CD4-positive, alpha-beta T cell (primary cell): ENCODE measurements at regions not wholly inside any gene's neighbourhood (a gene's known extent, or its start where the extent isn't known, plus 50 kb on each side); places are given as distances from the start of the nearest gene placed in this dataset.

Experiments used
- ATAC-seq: fragments of 200-7000 bp; cut with Tn5 transposase; one replicate; pipeline ENCODE4 v1.10.0; 2022; ENCODE audit warnings: mild to moderate bottlenecking; ENCODE audit not compliant: poor library complexity
- CTCF ChIA-PET: fragments of 350-600 bp; sonication (Branson Sonifier 250); formaldehyde crosslinking; loops from one replicate; lab custom pipeline; 2021; ENCODE audit warnings: antibody characterized with exemption, inconsistent platforms; lab: Charles Lee
- POLR2A ChIA-PET: fragments of 350-600 bp; sonication (Branson Sonifier 250); formaldehyde crosslinking; loops from one replicate; lab custom pipeline; 2021; ENCODE audit warnings: antibody characterized with exemption, inconsistent platforms; lab: Charles Lee
- DNase-seq, 14 experiments: peaks; one replicate each; pipeline ENCODE4 v3.0.0-alpha.2; 2013 to 2020; ENCODE audit warnings: mixed read lengths in 2 of 14
- H3K27ac ChIP-seq, 2 donors: one replicate each; pipeline versions ENCODE4 v1.5.1 to v1.7.0; 2013; ENCODE audit warnings: low read length in 2 of 2, low read depth in 1 of 2, mild to moderate bottlenecking in 1 of 2
- H3K27me3 ChIP-seq, 2 experiments: 1 replicate in 1 of 2; 2 replicates in 1 of 2; pipeline versions ENCODE4 v1.6.1 to v1.7.0; 2013; ENCODE audit warnings: low read length in 2 of 2, control low read depth in 1 of 2, mild to moderate bottlenecking in 1 of 2, moderate library complexity in 1 of 2; ENCODE audit not compliant: insufficient read depth in 2 of 2, control insufficient read depth in 1 of 2
- H3K36me3 ChIP-seq: one replicate; pipeline ENCODE4 v1.6.1; 2013; ENCODE audit warnings: low read length, control low read depth; ENCODE audit not compliant: insufficient read depth
- H3K4me1 ChIP-seq: one replicate; pipeline ENCODE4 v1.6.1; 2013; ENCODE audit warnings: low read length, control low read depth; ENCODE audit not compliant: insufficient read depth
- H3K4me3 ChIP-seq: one replicate; pipeline ENCODE4 v1.5.1; 2013; ENCODE audit warnings: mild to moderate bottlenecking, low read length, moderate library complexity
- H3K9me3 ChIP-seq, 2 experiments: 1 replicate in 1 of 2; 2 replicates in 1 of 2; pipeline versions ENCODE4 v1.6.1 to v1.7.0; 2013; ENCODE audit warnings: low read length in 2 of 2, mild to moderate bottlenecking in 2 of 2, control low read depth in 1 of 2, moderate library complexity in 1 of 2; ENCODE audit not compliant: control insufficient read depth in 1 of 2, insufficient read depth in 1 of 2
- H3K27ac Mint-ChIP-seq: one replicate; pipeline ENCODE4 v1.8.0; 2020; ENCODE audit warnings: mixed read lengths
- H3K27me3 Mint-ChIP-seq: one replicate; pipeline ENCODE4 v1.8.0; 2021; ENCODE audit warnings: mixed read lengths
- H3K36me3 Mint-ChIP-seq: one replicate; pipeline ENCODE4 v1.8.0; 2021; ENCODE audit warnings: low read depth, mixed read lengths
- H3K4me1 Mint-ChIP-seq: one replicate; pipeline ENCODE4 v1.8.0; 2021; ENCODE audit warnings: low read depth, mixed read lengths
- H3K4me3 Mint-ChIP-seq: one replicate; pipeline ENCODE4 v1.8.0; 2020; ENCODE audit warnings: mild to moderate bottlenecking, mixed read lengths
- H3K9me3 Mint-ChIP-seq: one replicate; pipeline ENCODE4 v1.8.0; 2020; ENCODE audit warnings: mixed read lengths
- CTCF ChIP-seq: fragments of 200-600 bp; IDR thresholded peaks from one replicate; pipeline ENCODE4 v1.8.0; 2022; ENCODE audit warnings: antibody characterized with exemption, mild to moderate bottlenecking
- intact Hi-C, 2 experiments: fragments of 100-400 bp; cut with DNase I in 1 of 2; cut with micrococcal nuclease in 1 of 2; formaldehyde crosslinking; loops; one replicate each; pipeline versions ENCODE4 v1.15.1 to v1.9.0; 2023 to 2025; cut with DNase I, micrococcal nuclease

- H3K27ac ChIP-seq, result no peak overlapping the region
- ChIA-PET CTCF (no interaction called here), POLR2A (interaction anchor here (0.7 to 1.4 kb wide), 2 partner anchors 194 to 324 kb away, joined by 3 to 4 read pairs; partner anchors contain the start of gene SERTAD2)
- peaks cover 0 to 3% of the 10 kb centered on the region in 2 experiments for H3K9me3 ChIP-seq
- H3K27me3 ChIP-seq, result no peaks in the 10 kb centered on the region
- Mint-ChIP-seq H3K4me3 (no peak overlapping the region), H3K27me3 (peaks cover 4% of the 10 kb centered on the region), H3K36me3 (no peaks in the 10 kb centered on the region), H3K9me3 (no peaks in the 10 kb centered on the region), H3K4me1 (no peaks in the 10 kb centered on the region), H3K27ac (no peak overlapping the region)
- DNase-seq, result no peak
- intact Hi-C loops, result no loop called here
- no peaks in the 10 kb centered on the region for H3K36me3 ChIP-seq
- TF ChIP-seq CTCF, result no peak
- no peaks in the 10 kb centered on the region for H3K4me1 ChIP-seq
- no peak for ATAC-seq
- H3K4me3 ChIP-seq, result no peak overlapping the region
Measured at GRCh38 chr2:64847930-64848329, 141.3 kb upstream of the SLC1A4 start.

GRCh38 chr2:64848363-64848762 is 140.8 kb upstream of the SLC1A4 start:
- Histone ChIP-seq H3K4me1 (no peaks in the 10 kb centered on the region), H3K27ac (no peak overlapping the region), H3K9me3 (peaks cover 0 to 3% of the 10 kb centered on the region in 2 experiments), H3K4me3 (no peak overlapping the region), H3K36me3 (no peaks in the 10 kb centered on the region), H3K27me3 (no peaks in the 10 kb centered on the region)
- ATAC-seq (no peak), DNase-seq (no peak)
- Mint-ChIP-seq H3K4me1 (no peaks in the 10 kb centered on the region), H3K9me3 (no peaks in the 10 kb centered on the region), H3K36me3 (no peaks in the 10 kb centered on the region), H3K27ac (no peak overlapping the region), H3K27me3 (peaks cover 4% of the 10 kb centered on the region), H3K4me3 (no peak overlapping the region)
- ChIA-PET CTCF (no interaction called here), POLR2A (interaction anchor here (0.7 to 1.7 kb wide), 3 partner anchors 97 to 325 kb away, joined by 3 to 4 read pairs (median 4); partner anchors contain the start of gene SERTAD2)
- intact Hi-C loops, result no loop called here
- no peak for TF ChIP-seq CTCF

GRCh38 chr2:64848945-64849344 is 140.3 kb upstream of the SLC1A4 start:
- ATAC-seq (no peak), DNase-seq (no peak)
- Histone ChIP-seq H3K27ac (no peak overlapping the region), H3K4me3 (no peak overlapping the region), H3K9me3 (peaks cover 0 to 3% of the 10 kb centered on the region in 2 experiments), H3K27me3 (no peaks in the 10 kb centered on the region), H3K4me1 (no peaks in the 10 kb centered on the region), H3K36me3 (no peaks in the 10 kb centered on the region)
- H3K27me3 Mint-ChIP-seq, result peaks cover 4% of the 10 kb centered on the region
- no peak overlapping the region for H3K27ac Mint-ChIP-seq
- no peaks in the 10 kb centered on the region for H3K9me3 Mint-ChIP-seq
- TF ChIP-seq CTCF, result no peak
- POLR2A ChIA-PET, result interaction anchor here (1.4 to 1.7 kb wide), 2 partner anchors 98 to 195 kb away, joined by 4 read pairs; partner anchors contain the start of gene SERTAD2
- no peaks in the 10 kb centered on the region for H3K36me3 Mint-ChIP-seq
- no peaks in the 10 kb centered on the region for H3K4me1 Mint-ChIP-seq
- CTCF ChIA-PET, result no interaction called here
- intact Hi-C loops, result no loop called here
- no peak overlapping the region for H3K4me3 Mint-ChIP-seq
